ENCODE measurements at regions not wholly inside any gene's neighbourhood (a gene's known extent, or its start where the extent isn't known, plus 50 kb on each side); places are given as distances from the start of the nearest gene placed in this dataset.

DNA sequence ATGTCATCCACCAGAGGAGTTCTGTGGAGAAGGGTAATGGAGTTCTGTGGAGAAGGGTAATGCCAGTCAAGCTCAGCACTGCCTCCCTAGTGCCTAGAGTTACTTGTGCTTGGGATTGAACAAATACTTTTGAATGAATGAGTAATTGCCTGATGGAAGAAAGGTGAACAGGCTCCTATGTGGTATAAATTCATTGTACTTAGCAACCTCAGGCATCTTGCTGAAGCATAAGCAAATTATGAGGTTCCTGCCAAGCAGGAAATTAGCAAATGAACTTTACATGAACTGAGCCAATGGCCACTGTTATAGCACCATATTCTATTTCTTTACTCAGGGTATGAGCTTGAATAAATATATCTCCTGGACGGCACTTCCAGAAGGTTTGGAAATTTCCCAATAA is 1047.2 kb downstream of the SLC6A15 start:
- TF ChIP-seq, protein P1, sequence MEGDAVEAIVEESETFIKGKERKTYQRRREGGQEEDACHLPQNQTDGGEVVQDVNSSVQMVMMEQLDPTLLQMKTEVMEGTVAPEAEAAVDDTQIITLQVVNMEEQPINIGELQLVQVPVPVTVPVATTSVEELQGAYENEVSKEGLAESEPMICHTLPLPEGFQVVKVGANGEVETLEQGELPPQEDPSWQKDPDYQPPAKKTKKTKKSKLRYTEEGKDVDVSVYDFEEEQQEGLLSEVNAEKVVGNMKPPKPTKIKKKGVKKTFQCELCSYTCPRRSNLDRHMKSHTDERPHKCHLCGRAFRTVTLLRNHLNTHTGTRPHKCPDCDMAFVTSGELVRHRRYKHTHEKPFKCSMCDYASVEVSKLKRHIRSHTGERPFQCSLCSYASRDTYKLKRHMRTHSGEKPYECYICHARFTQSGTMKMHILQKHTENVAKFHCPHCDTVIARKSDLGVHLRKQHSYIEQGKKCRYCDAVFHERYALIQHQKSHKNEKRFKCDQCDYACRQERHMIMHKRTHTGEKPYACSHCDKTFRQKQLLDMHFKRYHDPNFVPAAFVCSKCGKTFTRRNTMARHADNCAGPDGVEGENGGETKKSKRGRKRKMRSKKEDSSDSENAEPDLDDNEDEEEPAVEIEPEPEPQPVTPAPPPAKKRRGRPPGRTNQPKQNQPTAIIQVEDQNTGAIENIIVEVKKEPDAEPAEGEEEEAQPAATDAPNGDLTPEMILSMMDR (IDR thresholded peaks at IDR 0.05) = no peak
- TF ChIP-seq POLR2A (IDR thresholded peaks at IDR 0.05) = no peak

Data from adrenal gland (tissue), 5 donors.